ENCODE measurements at regions not wholly inside any gene's neighbourhood (a gene's known extent, or its start where the extent isn't known, plus 50 kb on each side); places are given as distances from the start of the nearest gene placed in this dataset.

GRCh38 chrX:74218895-74219294 lies 85.1 kb upstream of the ZCCHC13 start:
- Mint-ChIP-seq H3K9me3 (ENCODE audit: unreplicated experiment) (no peaks in the 10 kb centered on the region), H3K27ac (ENCODE audit: unreplicated experiment) (no peak overlapping the region), H3K4me1 (ENCODE audit: low read depth, unreplicated experiment) (no peaks in the 10 kb centered on the region), H3K4me3 (ENCODE audit: unreplicated experiment) (no peak overlapping the region), H3K36me3 (ENCODE audit: low read depth, unreplicated experiment) (peaks cover 13% of the 10 kb centered on the region), H3K27me3 (ENCODE audit: low read depth, unreplicated experiment) (no peaks in the 10 kb centered on the region)
- Histone ChIP-seq H3K4me2 (ENCODE audit: low read length) (no peak overlapping the region), H3K4me3 (ENCODE audit: insufficient read depth, low read depth, low read length) (no peak overlapping the region), H3K36me3 (ENCODE audit: insufficient read depth, low read length) (peaks cover 10% of the 10 kb centered on the region), H3K9ac (ENCODE audit: low read length) (no peak overlapping the region), H2AFZ (ENCODE audit: low read depth, low read length) (no peak overlapping the region), H3K27ac (ENCODE audit: low read depth, low read length) (no peak overlapping the region), H4K20me1 (ENCODE audit: insufficient read depth, low read length) (peaks cover 15% of the 10 kb centered on the region), H3K9me3 (ENCODE audit: insufficient read depth, low read depth, low read length) (no peaks in the 10 kb centered on the region), H3K79me2 (ENCODE audit: insufficient read depth, low read length) (peaks cover 6% of the 10 kb centered on the region), H3K27me3 (ENCODE audit: insufficient read depth, low read length) (no peaks in the 10 kb centered on the region), H3K4me1 (ENCODE audit: insufficient read depth, low read length) (no peaks in the 10 kb centered on the region)
- DNase-seq (ENCODE audit: low read depth) (no peak), FAIRE-seq (peak; percentile 89)
- no peak for TF ChIP-seq EZH2 (IDR thresholded peaks at IDR 0.05; ENCODE audit: insufficient read depth, low read length)
- TF ChIP-seq, protein P1, sequence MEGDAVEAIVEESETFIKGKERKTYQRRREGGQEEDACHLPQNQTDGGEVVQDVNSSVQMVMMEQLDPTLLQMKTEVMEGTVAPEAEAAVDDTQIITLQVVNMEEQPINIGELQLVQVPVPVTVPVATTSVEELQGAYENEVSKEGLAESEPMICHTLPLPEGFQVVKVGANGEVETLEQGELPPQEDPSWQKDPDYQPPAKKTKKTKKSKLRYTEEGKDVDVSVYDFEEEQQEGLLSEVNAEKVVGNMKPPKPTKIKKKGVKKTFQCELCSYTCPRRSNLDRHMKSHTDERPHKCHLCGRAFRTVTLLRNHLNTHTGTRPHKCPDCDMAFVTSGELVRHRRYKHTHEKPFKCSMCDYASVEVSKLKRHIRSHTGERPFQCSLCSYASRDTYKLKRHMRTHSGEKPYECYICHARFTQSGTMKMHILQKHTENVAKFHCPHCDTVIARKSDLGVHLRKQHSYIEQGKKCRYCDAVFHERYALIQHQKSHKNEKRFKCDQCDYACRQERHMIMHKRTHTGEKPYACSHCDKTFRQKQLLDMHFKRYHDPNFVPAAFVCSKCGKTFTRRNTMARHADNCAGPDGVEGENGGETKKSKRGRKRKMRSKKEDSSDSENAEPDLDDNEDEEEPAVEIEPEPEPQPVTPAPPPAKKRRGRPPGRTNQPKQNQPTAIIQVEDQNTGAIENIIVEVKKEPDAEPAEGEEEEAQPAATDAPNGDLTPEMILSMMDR (IDR thresholded peaks at IDR 0.05; ENCODE audit: insufficient read depth, low read depth, low read length), result no peak

GRCh38 chrX:74216421-74216820 lies 87.6 kb upstream of the ZCCHC13 start:
- no peak overlapping the region for H3K27ac Mint-ChIP-seq (ENCODE audit: unreplicated experiment)
- H3K4me1 ChIP-seq (ENCODE audit: insufficient read depth, low read length), result no peaks in the 10 kb centered on the region
- H3K4me3 Mint-ChIP-seq (ENCODE audit: unreplicated experiment), result no peak overlapping the region
- no peaks in the 10 kb centered on the region for H3K4me1 Mint-ChIP-seq (ENCODE audit: low read depth, unreplicated experiment)
- peaks cover 10% of the 10 kb centered on the region for H3K36me3 ChIP-seq (ENCODE audit: insufficient read depth, low read length)
- H3K4me3 ChIP-seq (ENCODE audit: insufficient read depth, low read depth, low read length), result no peak overlapping the region
- H3K36me3 Mint-ChIP-seq (ENCODE audit: low read depth, unreplicated experiment), result peaks cover 11% of the 10 kb centered on the region
- H3K27ac ChIP-seq (ENCODE audit: low read depth, low read length), result no peak overlapping the region
- TF ChIP-seq EZH2 (IDR thresholded peaks at IDR 0.05; ENCODE audit: insufficient read depth, low read length), result no peak
- TF ChIP-seq, protein P1 (IDR thresholded peaks at IDR 0.05; ENCODE audit: insufficient read depth, low read depth, low read length), result no peak
- no peak overlapping the region for H3K4me2 ChIP-seq (ENCODE audit: low read length)
- DNase-seq (ENCODE audit: low read depth) (no peak), FAIRE-seq (peak; percentile 99)
- H4K20me1 ChIP-seq (ENCODE audit: insufficient read depth, low read length), result peaks cover 18% of the 10 kb centered on the region
- H3K9ac ChIP-seq (ENCODE audit: low read length), result no peak overlapping the region
- H3K9me3 ChIP-seq (ENCODE audit: insufficient read depth, low read depth, low read length), result no peaks in the 10 kb centered on the region
- peaks cover 6% of the 10 kb centered on the region for H3K79me2 ChIP-seq (ENCODE audit: insufficient read depth, low read length)
- H3K9me3 Mint-ChIP-seq (ENCODE audit: unreplicated experiment), result no peaks in the 10 kb centered on the region
- no peaks in the 10 kb centered on the region for H3K27me3 ChIP-seq (ENCODE audit: insufficient read depth, low read length)
- H2AFZ ChIP-seq (ENCODE audit: low read depth, low read length), result no peak overlapping the region
- no peaks in the 10 kb centered on the region for H3K27me3 Mint-ChIP-seq (ENCODE audit: low read depth, unreplicated experiment)

DNA sequence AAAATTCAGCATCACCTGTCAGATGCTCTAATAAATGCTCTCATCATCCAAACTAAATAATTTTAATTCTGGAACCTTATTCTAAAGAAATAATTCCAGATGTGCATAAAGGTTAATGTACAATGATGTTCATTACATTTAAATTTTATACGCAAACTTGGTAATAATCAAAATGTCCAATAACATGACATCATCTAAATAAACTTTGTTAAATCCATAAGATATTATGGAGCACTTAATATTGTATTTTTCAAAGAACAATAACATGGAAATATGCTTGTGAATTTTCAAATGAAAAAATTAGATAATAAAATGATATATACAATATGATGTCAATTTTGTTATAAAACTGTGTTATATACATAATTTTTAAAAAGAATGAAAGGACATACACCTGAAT lies 92.1 kb upstream of the ZCCHC13 start:
- no peak overlapping the region for H3K4me3 ChIP-seq (ENCODE audit: insufficient read depth, low read depth, low read length)
- peak; percentile 80 for FAIRE-seq

More for the DNA sequence above, 92.1 kb upstream of the ZCCHC13 start:
- Histone ChIP-seq H3K4me1 (ENCODE audit: insufficient read depth, low read length) (no peaks in the 10 kb centered on the region), H2AFZ (ENCODE audit: low read depth, low read length) (no peak overlapping the region), H3K9ac (ENCODE audit: low read length) (no peak overlapping the region), H3K4me2 (ENCODE audit: low read length) (no peak overlapping the region), H3K27me3 (ENCODE audit: insufficient read depth, low read length) (no peaks in the 10 kb centered on the region), H3K9me3 (ENCODE audit: insufficient read depth, low read depth, low read length) (no peaks in the 10 kb centered on the region), H3K27ac (ENCODE audit: low read depth, low read length) (no peak overlapping the region), H4K20me1 (ENCODE audit: insufficient read depth, low read length) (peaks cover 7% of the 10 kb centered on the region), H3K36me3 (ENCODE audit: insufficient read depth, low read length) (peaks cover 5% of the 10 kb centered on the region), H3K79me2 (ENCODE audit: insufficient read depth, low read length) (no peaks in the 10 kb centered on the region)
- Mint-ChIP-seq H3K4me1 (ENCODE audit: low read depth, unreplicated experiment) (no peaks in the 10 kb centered on the region), H3K36me3 (ENCODE audit: low read depth, unreplicated experiment) (peaks cover 5% of the 10 kb centered on the region), H3K27me3 (ENCODE audit: low read depth, unreplicated experiment) (no peaks in the 10 kb centered on the region), H3K9me3 (ENCODE audit: unreplicated experiment) (no peaks in the 10 kb centered on the region), H3K4me3 (ENCODE audit: unreplicated experiment) (no peak overlapping the region), H3K27ac (ENCODE audit: unreplicated experiment) (no peak overlapping the region)
- DNase-seq (ENCODE audit: low read depth), result no peak
- TF ChIP-seq, protein P1 (IDR thresholded peaks at IDR 0.05; ENCODE audit: insufficient read depth, low read depth, low read length), result no peak
- no peak for TF ChIP-seq EZH2 (IDR thresholded peaks at IDR 0.05; ENCODE audit: insufficient read depth, low read length)
